GM13976 (cell line): ENCODE measurements at regions not wholly inside any gene's neighbourhood (a gene's known extent, or its start where the extent isn't known, plus 50 kb on each side); places are given as distances from the start of the nearest gene placed in this dataset.

ENCODE experiments used
- DNase-seq: peaks from one replicate; pipeline ENCODE4 v3.0.0; 2012; ENCODE audit warnings: low spot score
- in situ Hi-C: fragments of 300-500 bp; cut with MboI; formaldehyde crosslinking; loops from one replicate; pipeline ENCODE4 v1.12.0; 2022; ENCODE audit warnings: low sequenced_read_pairs, mixed read lengths, inconsistent platforms; ENCODE audit not compliant: unreplicated experiment
- TF ChIP-seq, protein P1 (sequence below): IDR thresholded peaks from 2 replicates; pipeline ENCODE4 v1.5.1; 2012; ENCODE audit warnings: borderline replicate concordance, mild to moderate bottlenecking; ENCODE audit not compliant: insufficient read depth; ENCODE audit errors: extremely low read depth, missing control alignments, control extremely low read depth

DNA sequence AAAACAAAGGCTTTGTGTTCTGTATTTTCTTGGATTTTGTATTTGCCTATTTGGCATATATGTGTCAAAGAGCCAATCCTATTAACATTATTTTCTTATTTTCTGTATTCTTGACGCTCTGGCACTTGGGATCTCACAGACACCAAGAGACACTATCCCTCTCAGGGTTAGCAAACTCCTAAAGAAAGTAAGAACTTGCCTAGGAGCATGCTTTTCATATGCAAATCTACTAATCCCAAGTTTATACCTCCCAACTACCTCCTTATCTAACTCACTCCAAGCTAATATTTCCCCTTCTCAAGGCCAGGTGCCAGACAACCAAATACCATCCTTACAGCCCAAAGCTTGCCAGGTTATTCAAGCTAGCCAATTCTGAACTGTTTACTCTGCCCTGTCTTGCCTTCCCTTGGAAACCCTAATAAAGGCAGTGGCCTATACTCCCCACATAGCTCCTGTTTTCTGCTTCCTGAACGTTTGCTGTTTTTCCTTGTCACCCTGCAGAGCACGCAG, 455.4 kb upstream of the ANO3 start:
- in situ Hi-C loops = no loop called here
- no peak for DNase-seq
- TF ChIP-seq, protein P1, sequence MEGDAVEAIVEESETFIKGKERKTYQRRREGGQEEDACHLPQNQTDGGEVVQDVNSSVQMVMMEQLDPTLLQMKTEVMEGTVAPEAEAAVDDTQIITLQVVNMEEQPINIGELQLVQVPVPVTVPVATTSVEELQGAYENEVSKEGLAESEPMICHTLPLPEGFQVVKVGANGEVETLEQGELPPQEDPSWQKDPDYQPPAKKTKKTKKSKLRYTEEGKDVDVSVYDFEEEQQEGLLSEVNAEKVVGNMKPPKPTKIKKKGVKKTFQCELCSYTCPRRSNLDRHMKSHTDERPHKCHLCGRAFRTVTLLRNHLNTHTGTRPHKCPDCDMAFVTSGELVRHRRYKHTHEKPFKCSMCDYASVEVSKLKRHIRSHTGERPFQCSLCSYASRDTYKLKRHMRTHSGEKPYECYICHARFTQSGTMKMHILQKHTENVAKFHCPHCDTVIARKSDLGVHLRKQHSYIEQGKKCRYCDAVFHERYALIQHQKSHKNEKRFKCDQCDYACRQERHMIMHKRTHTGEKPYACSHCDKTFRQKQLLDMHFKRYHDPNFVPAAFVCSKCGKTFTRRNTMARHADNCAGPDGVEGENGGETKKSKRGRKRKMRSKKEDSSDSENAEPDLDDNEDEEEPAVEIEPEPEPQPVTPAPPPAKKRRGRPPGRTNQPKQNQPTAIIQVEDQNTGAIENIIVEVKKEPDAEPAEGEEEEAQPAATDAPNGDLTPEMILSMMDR = no peak

DNA sequence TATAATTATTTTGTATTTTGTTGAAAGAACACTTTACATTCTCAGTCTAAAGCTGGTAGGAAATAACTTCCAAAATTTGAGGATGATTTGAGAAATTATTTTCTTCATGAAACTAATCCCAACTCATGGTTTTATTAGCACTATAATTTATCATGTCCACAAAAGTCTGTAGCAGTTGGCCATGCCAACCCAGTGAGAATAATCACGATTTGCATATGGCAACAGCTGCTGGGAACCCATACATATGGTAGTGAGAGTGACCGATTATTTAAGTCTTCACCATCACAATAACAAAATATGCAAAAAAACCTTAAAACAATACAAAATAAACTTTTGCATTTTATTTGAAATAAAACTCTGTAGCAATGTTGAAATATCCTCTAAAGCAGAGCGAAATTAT, 445.9 kb upstream of the ANO3 start:
- no peak for DNase-seq
- in situ Hi-C loops = no loop called here
- TF ChIP-seq, protein P1 = no peak

DNA sequence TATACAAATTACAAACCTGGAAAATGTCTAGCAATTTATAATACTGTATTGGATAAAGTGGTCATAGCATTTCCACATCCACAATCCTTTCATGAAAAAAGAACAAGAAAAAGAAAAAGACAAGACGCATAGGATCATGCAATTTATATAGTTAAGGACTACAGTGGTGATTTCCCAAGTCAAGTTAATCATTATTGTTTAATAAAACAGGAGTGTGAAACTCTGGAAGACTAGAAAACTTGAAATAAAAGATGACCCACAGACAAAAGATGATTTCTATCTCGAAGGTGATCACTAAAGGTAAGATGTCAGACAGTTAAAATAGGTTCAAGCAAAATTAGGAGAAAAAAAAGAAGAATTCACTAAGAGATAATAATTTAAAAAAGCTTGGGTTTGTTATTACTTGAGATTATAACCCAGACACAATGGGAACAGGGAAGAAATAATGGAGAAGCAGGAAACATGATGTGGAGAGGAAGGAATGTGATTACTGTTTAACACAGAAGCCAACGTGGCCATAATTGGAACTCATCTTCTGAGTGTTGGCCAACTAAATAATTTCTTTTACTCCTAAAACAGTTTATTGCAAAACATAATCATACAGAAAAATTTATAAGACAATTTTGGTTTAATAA, 441.2 kb upstream of the ANO3 start:
- no peak for DNase-seq
- in situ Hi-C loops = no loop called here
- TF ChIP-seq, protein P1 = no peak

DNA sequence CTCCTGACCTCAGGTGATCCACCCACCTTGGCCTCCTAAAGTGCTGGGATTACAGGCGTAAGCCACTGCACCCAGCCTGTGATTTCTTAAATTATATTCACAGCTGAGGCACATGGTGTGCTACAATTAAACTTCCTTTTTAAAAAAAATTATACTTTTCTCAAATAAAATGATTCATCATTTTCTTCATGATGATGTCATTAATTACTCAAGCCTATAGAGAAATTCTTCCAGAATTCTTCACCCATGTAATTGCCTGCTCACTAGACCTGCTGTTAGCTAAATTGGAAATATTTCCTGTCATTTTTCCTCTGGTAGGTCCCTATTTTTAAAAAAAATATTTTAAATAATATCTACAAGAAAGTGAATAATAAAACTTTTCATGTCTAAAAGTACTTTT, 440.0 kb upstream of the ANO3 start:
- no peak for DNase-seq
- TF ChIP-seq, protein P1 = no peak
- in situ Hi-C loops = no loop called here

DNA sequence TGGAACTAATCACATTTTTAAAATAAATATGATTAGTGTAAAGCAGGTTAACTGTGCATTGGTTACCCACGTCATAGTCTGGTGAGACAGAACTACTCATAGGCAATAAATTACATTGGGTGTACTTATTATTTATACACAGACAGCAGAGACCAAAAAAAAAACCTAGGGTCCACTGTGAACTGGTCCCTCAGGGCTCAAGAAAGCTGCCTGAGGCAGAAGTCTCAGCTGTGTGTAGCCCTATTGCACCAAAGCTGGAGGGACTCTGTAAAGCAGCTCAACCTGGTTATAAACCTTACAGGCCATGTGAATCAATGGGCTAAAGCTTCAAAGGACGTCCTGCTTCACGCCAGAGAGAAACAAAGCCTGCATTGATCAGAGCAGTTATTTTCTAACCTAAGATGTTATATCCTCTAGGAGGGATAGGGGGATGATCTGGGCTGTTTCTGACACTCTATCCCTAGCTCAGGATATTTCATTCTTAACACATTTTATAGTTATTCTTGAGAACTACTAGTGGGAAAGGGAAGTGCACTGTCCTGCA, 432.2 kb upstream of the ANO3 start:
- TF ChIP-seq, protein P1 = no peak
- in situ Hi-C loops = no loop called here
- no peak for DNase-seq

DNA sequence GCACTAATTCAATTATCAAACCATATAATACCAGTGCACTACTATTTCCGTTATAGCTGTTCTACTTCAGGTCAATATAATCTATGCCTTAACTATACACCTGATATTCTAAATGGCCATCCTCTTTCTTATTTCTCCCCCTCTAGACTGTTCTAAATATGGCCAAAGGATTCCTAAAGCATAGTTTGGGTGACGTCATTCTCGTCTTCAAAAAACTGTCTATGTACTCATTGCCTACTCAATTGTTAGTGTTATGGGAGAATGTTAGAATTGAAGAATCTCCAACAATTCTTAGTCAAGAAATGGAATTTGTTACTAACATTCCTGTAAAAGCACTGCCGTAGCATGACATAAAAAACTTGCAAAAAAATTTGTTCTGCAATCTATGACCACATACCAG, 431.1 kb upstream of the ANO3 start:
- in situ Hi-C loops = no loop called here
- no peak for DNase-seq
- TF ChIP-seq, protein P1 = no peak
